HG02623 (cell line): ENCODE measurements at regions not wholly inside any gene's neighbourhood (a gene's known extent, or its start where the extent isn't known, plus 50 kb on each side); places are given as distances from the start of the nearest gene placed in this dataset.

ENCODE experiments used
- ATAC-seq: cut with Tn5 transposase; IDR thresholded peaks from one replicate; pipeline ENCODE4 v1.9.1; 2021; ENCODE audit warnings: moderate library complexity; ENCODE audit not compliant: unreplicated experiment

DNA sequence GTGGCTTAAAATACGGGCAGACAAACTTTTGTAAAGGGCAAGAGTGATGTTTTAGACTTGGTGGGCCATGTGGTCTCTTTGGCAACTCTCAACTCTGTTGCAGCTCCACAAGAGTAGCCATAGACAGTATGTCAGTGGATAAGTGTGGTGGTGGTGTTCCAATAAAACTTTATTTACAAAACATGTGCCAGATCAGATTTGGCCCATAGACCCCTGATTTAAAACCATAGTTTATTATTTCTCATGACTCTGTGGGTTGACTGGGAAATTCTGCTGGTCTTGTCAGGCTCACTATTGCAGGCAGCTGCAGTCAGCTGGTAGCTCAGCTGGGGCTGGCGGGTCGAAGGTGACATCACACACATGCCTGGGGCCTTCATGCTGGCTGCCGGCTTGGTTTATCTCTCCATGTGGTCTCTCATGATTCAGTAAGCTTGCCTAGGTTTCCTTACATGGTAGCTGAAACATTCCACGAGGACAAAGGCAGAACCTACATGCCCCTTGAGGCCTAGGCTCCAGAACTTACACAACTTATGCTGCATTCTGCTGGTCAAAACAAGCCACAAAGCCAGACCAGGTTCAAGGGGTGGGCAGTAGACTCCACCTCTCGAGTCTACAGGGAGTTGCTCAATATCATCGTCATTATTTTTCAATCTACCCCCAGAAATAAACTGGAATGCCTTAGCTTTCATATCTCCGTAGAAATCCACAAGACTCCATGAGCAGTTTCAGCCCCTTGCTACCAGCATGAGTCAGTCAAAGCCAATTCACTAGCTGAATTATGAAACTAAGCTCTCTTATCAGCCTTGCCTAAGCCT lies 245.7 kb downstream of the WDR11 start:
- no peak for ATAC-seq

DNA sequence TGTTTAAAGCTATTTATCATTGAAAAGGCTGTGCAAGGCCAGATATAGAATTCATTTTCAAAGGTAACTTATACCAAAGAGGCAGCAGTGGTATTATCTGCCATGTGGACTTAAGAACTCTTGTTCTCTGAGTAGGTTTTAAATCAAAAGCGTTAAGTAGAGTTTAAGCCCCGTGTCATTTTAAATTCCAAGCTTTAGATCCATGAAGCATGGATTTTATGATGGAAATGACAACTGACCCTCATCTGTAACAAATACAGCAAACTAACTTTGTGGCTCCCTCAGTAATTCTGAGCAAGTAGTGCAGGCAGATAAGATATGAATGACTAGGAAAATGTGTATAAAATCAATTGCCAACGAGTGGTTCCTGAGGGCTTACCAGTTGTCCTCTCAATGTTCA lies 247.0 kb downstream of the WDR11 start:
- ATAC-seq: no peak

DNA sequence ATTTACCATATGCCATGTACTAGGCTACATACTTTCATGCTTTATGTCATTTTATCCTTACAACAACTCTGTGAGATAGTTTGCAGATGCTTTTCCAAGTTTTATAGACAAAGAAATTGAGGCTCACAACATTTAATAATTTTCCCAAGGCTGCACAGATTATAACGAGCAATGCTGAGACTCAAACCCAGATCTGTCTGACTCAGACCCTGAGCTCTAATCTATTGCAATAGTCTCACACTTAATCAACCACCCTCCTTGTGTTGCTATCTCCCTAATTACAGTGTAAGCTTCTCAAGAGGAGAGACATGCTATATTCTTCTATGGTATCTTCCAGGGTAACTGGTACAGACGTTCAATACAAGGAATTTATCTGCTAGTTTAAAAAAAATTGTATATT lies 247.6 kb downstream of the WDR11 start:
- ATAC-seq: no peak

DNA sequence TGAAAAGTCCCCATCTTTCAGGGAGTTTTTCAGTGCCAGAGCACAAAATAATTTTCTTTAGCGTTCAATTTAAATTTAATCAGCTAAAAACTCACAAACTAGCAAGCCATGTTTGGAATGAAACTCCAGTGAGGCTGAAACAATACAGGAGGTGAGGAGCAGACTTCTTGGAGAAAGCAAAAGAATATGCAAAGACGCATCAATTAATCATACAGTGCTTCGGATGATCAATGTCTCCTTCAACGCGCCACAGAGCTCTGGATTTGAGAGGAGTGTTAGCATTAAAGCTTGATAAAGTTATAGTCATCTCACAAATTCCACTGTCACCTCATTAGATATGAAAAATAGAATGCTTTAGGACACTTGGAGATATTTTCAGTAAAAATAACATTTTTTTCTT lies 248.0 kb downstream of the WDR11 start:
- no peak for ATAC-seq

DNA sequence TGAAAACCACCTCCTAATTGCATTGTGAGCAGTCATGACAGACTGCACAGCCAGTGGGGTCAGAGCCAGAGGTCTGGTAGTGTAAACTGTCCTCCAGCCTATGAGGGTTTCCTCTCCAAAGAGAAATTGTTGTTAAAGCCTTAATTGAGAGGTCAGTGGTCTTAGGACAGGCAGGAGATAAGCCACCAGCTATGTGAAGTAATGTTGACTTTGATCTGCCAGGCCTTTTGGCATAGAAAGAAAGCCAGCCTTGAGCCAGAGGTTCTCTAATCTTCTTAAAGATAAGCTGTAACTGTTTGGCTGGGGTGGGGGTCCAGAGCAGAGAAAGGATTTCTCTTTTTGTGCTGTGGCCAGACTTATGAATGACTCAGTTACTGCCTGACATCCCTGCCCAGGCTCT lies 248.4 kb downstream of the WDR11 start:
- no peak for ATAC-seq

DNA sequence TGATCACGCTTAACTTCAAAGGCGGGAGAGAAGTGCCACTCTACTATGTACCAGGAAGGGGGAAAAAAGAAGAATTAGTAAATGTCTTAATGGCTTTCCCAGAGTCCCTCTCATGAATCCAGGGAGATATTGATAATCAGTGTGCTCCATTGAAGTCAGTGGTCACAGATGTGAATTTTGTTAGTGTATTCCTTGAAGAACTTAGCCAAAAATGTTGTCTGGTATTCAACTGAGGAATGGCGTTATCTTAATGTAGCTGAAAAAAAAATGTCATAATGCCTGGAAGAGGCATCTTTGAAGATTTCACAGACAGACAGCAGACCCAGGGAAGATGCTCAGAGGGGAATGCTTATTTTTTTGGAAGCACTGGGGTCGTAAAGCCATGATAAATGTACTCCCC lies 250.4 kb downstream of the WDR11 start:
- no peak for ATAC-seq

DNA sequence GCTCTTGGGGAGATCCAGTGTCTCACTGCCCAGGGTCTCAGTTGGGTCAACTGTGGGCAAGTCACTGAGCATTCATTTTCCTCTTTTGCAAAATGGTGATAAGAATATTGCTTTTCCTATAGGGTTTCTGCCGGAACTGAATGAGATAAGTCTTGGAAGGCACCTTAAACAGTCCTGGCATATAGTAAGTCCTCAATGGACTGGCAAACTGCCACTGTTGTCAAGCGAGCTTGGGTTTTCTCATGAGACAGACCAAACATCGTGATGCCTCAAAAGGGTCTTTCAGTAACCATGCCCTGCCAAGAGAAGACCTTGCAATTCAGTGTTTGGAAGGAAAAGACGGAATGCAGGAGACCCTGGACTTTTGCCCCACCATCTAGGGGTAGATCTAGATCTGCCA lies 251.5 kb downstream of the WDR11 start:
- ATAC-seq: no peak

DNA sequence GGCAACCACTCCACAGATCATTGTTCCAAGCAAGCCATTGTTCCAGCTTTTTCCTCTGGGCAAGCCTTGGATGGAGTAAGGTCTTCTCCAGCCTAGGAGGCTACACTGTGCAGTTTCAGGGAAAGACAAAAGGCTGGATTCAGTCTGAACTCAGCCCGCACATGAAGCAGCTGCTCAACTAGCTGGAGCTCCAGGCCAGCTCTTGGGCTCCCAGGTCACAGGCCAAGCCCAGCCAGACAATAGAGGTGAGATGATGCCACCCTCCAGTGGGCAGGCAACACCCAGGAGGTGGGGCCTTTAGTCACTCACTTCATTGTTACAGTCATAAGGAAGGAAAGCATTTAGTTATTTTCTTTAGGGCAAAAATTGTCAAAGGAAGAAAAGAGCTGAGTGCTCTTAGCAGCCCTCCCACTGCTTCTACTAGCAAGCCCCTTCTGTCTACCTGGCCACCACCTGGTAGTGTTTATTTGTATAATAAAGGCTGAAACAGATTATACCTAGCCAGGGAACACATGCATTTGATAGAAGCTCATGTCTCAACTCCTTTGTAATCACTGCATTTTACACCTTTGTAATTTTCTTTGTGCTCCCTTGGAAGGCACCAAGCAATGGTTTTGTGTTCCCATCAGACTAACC lies 253.4 kb downstream of the WDR11 start:
- no peak for ATAC-seq

DNA sequence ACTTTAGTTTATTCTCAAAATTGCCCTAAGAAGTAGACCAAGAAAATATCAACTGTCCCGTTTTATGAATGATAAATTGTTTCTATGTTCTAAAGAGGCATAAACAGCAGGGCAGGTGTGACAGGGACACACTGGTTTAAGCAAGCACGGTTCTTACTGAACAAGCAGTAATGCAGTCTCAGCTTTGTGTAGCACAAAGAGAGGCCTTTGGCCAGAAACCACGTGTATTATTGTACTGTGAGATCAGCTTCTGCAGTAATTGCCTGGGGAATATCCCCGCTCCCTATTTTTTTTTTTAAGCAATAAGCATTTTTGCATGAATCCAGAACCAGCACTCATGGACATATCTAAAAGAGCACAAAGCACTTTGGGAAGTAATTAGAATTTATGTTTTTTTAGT lies 255.4 kb downstream of the WDR11 start:
- no peak for ATAC-seq

DNA sequence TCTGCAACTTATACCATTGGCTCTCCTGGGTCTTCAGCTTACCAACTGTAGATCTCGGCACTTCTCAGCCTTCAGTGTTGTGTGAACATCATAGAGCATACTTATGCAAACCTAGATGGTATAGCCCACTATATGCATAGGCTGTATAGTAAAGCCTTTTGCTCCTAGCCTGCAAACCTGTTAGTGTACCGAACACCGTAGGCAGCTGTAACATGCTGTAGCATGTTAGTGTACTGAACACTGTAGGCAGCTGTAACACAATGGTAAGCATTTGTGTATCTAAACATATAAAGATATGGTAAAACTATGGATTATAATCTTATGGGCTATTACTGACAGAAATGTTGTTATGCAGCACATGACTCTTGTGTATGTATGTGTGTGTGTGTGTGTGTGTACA lies 256.9 kb downstream of the WDR11 start:
- ATAC-seq: no peak

DNA sequence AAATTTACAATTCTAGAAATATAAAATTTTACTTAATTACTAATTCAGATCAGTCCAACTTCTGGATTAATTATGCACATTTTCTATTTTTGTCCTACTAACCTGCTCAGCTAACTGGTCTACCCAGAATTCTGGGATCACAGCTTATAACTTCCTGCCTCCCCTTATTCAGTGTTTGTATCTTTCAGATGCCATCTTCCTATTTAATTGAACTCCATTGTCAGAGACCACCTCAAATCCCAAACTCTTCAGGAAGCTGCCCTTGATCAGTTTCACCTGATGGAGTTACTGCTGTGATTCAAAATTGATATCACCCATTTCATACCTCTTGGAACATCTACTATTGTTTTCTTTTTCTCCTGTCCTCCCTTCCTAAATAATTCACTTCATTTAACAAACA lies 259.2 kb downstream of the WDR11 start:
- no peak for ATAC-seq

DNA sequence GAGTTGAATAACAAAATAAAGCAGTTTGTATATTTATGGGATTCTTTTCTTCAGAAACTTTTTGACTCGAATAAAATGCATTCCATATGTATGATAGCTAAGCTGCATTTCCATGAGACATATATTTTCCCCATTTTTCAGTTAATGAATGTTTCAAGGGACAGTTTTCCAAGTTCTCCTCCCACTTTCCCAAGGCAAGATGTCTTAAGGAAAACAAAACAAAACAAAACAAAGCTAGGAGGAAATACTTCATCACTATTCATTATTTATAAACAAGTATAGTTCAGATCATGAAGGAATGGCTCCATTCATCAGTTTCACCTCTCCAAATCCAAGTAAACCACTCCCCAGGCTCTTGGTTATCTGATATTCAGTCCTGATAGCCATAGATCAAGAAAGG lies 261.0 kb downstream of the WDR11 start:
- ATAC-seq: no peak

DNA sequence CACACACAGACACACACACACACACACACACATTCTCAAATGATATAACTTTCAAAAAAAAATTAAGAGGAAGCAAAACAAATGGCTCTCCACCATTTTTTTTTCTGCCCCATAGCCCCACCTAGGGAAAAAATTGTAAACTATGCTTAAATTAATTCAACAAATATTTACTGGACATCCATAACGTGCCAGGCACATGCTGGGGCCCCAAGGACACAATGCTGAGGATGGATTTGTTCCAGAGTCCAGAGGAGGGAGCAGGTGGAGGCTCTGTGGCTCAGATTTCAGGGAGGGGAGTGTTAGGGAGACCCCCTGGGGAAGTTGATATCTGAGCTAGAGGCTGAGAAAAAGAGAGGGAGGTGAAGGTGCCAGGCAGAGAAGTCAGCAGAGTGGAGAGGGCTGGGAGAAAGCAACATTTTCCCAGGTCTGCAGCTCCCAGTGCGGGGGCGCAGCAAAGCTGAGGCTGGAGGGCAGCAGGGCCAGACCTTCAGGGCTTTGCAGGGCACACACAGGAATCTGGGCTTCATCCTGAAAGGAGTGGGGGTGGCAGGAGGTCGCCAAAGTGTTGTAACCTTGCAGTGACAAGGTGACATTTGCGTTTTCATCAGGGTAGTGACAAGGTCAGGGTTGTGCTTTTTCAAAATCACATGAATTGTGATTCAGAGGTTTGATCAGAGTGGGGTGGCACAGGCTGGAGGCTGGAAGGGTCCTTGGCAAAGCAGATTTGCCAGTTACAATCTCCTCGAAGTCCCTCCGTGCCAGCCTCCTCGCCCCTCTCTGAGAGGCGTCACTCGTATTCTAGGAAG lies 261.6 kb downstream of the WDR11 start:
- no peak for ATAC-seq

DNA sequence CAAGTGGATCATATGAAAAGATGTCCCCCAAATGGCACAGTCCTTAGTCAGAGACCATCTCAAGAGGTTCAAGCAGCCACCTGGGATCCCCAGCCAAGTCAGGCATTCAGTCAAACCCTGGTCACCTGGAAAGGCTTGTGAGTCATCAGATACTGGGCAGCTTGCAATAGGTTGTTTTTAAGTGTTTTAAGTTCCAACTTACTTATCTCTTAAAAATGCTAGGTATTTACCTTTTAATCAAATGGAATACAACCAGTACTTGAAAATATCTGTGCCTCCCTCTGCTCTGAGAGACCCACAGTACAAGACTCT lies 262.2 kb downstream of the WDR11 start:
- no peak for ATAC-seq

DNA sequence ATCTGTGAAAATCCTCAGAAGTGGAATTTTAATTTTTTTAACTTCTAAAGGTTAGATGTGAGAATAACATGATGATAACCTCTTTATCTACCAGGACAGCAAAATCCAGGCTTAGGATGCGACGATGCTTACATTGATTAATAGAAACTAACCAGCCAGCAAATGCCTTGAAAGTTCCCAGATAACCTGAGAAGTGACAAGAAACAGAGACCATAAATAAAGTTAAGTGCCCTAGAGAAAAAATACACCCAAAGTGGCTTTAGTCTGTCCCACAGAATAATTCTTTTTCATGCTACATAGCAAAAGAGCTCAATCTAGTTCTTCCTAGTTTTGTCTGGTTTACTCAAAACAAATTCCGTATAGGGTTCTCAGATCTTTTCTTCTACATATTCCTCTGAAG lies 262.7 kb downstream of the WDR11 start:
- ATAC-seq: no peak

DNA sequence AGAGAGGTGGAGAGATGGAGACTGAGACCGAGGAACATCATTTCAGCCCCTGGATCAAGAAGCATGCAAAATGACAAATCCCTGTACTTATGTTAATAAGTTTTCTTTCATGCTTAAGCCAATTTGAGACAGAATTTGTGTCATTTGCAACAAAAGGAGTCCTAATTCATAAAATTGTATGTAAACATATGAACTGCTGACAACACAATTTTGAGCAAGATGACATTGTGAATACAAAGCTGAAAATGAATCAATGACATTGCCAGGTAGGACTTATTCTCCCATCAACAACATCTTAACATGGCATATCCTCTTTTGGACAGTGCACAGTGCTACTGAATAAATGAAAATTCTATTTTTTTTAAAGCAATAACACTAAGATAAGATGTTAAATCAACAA lies 264.0 kb downstream of the WDR11 start:
- no peak for ATAC-seq

DNA sequence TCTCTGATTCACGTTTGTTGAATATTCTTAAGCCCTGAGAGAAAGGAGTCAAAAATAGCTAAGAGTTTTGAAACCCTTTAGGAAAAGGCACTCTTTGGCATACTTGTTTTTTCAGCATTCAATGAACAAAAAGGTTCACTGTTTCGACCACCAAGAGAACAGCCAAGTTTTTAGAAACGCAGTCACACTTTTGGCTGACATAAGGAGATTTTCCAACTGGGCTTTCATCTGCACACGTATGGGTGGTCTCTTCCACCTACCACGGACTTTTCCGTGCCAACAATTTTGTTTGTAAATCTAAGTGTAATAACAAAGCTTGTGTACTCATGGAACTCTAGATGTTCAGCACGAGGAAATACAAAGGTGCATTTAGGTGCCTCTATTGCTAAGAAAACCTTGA lies 270.3 kb downstream of the WDR11 start:
- ATAC-seq: no peak

DNA sequence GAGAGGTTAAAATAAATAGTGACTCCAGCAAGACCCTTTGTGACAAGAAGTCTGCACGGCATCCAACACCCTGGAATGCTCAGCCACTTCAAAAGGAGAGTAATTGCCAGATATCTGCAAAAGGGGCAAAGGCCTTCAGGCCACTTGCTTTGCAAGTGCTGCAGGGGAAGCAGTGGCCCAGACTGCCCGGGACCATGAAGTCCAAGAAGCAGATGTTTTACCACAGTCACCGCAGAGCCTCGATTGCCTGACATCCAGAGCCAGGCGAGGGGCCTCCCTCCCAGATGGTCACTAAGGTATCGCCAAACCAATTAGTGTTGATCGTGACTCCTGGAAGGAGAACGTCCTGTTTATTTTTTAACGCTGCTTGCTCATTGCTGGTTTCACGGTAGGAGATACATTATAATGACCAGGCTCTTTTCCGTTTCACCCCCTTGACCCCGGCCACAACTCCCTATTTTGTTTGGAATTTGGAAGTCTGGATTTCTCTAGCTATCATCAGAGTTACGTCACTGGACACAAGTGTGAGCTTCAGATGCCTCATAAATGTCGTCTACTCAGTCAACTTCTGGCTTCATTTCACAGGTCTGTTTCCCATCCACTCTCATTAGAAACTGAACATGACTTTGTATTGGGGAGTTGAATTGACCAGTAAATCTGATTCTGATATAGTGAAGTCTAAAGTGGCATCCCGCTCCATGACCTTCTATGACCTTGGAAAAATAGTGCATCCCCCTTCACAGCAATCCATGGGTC lies 276.2 kb downstream of the WDR11 start:
- ATAC-seq: no peak

DNA sequence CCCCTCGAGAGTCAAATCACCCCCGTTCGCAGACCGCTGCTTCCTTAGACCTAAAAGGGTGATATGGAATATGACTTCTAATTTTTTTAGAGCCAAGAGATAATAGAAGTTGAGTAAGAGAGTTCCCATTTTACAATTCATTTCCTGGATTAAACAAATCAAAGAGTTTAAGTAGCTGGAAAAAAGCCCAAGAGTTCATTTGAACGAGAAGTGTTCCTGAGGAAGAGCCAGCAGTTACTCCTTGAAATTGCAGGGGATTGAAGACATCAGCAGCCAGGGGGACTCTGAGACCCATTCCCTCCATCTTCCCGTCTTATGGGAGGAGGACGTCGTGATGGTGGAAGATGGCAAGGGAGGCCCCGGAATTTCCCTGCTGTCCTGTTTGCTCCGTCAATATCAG lies 277.0 kb downstream of the WDR11 start:
- no peak for ATAC-seq

DNA sequence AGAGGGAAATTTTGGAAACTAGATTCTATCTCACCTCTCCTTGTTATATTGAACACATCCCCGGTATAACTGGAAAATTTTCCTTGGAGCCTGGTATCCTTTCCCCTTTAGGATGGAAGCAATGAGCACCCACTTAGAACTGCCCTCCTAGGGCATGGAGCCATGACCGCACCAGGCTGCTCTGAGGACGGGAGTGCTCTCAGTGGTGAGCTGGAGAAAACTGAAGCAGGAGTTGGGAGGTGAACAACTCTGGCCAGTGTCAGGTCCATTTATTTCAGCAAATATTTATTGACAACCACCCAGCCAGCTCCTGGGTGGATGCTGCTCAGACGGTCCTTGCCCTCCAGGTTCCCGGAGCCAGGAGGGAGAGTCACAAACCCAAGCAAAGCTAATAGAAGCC lies 278.1 kb downstream of the WDR11 start:
- ATAC-seq: no peak

DNA sequence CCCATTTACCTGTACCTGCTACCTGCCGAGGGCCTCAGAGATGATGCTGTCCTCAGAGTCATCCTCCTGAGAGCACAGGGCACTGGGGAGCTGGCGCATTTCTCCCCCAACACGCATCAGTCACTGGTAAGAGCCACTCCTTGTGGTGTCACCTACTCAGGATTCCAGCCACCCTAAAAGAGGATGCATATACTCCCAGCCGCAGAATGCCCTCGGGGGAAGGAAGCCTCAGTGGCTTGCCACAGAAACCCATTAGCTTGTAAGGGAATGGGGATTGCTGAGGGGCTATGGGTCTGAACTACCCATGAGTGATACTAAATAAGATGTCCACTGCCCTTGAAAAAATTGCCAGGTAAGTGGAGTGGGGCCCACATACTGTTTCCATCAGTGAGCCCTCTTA lies 279.2 kb downstream of the WDR11 start:
- ATAC-seq: no peak
